NB4 (cell line): ENCODE measurements at regions not wholly inside any gene's neighbourhood (a gene's known extent, or its start where the extent isn't known, plus 50 kb on each side); places are given as distances from the start of the nearest gene placed in this dataset.

Experiments
- CTCF ChIP-seq: IDR thresholded peaks from one replicate; pipeline ENCODE4 v1.5.1; 2012; ENCODE audit warnings: low read depth, low read length
- POLR2A ChIP-seq: IDR thresholded peaks from 2 replicates; pipeline ENCODE4 v1.6.1; 2011; ENCODE audit warnings: mild to moderate bottlenecking; ENCODE audit not compliant: insufficient read length; ENCODE audit errors: extremely low read depth

- no peak for TF ChIP-seq CTCF
- TF ChIP-seq POLR2A: no peak
Measured at GRCh38 chr7:67766906-67767410, 770.3 kb downstream of the TYW1 start.
